HG02885 (cell line): ENCODE measurements at regions not wholly inside any gene's neighbourhood (a gene's known extent, or its start where the extent isn't known, plus 50 kb on each side); places are given as distances from the start of the nearest gene placed in this dataset.

Experiments used
- ATAC-seq: cut with Tn5 transposase; IDR thresholded peaks from one replicate; pipeline ENCODE4 v1.9.1; 2021; ENCODE audit warnings: mild to moderate bottlenecking; ENCODE audit not compliant: unreplicated experiment, poor library complexity

DNA sequence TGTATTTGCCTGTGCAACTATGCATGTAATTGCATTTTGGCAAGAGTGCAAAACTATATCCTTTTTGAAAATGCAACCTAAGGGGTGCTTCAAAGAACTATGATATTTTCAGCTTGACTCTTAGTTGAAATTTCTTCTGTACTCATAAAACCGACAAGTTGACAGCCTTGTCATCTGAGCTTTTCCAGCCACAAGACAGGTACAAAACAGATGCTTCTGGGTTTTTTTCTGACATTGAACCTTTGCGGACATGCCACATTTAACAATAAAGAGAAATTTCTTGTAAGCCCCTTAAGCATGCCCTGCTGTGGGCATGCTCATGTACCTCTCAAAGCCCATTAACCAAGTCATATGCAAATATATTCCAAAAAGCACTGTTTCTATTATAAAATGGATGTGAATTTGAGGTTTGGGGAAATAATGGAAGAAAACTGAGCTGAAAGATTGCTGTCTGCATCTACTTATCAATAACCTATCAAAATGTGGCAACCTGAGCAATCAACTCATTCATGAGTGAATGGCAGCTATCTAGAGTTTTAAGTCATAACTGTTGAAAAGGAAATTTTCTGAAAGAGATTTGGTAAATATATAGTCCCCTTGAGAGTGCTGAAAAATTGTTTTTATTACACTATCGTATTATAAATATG lies 1117.0 kb upstream of the LRRTM3 start:
- ATAC-seq, result no peak

DNA sequence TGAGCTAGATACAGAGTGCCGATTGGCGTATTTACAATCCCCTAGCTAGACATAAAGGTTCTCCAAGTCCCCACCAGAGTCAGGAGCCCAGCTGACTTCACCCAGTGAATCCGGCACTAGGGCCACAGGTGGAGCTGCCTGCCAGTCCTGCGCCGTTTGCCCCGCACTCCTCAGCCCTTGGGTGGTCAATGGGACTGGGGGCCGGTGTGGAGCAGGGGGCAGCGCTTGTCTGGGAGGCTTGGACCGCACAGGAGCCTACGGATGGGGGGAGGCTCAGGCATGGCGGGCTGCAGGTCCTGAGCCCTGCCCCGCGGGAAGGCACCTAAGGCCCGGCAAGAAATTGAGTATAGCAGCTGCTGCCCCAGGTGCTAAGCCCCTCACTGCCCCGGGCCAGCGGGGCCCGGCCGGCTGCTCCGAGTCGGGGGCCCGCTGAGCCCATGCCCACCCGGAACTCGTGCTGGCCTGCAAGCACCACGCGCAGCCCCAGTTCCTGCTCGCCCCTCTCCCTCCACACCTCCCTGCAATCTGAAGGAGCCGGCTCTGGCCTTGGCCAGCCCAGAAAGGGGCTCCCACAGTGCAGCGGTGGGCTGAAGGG lies 1113.8 kb upstream of the LRRTM3 start:
- ATAC-seq, result no peak

- ATAC-seq, result no peak
Measured at GRCh38 chr10:65816536-65816935, 1109.3 kb upstream of the LRRTM3 start.

DNA sequence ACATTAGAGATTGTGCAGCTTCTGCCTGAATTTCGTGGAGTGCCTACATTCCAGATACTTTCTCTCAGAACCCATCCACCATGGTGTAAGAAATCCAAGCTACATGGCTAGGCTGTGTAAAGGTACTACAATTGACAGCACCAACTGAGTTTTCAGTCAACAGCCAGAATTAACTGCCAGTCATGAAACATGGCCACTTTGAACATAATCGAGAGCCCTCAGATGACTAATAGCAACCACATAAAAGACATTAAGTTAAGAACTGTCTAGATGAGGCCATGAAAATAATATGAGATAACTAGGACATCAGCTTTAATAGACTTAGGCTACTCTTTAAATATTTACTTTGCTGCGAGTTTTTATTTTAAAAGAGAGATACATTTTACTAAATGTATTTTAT lies 1106.8 kb upstream of the LRRTM3 start:
- ATAC-seq, result no peak

DNA sequence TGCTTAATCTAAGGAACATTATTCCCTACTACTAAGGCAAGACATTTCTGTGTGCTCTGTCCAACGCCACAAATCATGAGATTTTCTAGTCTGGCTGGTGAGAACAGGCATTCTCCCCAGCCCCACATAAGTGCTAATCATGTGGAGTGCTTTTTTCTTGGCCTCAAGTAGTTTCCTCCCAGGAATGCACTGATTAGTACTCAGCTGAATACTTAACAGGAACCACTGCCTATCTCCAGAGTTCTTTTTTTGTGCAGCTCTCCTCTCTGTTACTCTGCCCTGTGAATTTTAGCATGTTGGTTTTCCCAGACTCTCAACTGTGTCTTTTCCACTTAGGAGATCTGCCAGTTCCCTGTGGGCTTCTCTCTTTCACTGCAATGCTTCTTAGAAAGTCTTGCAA lies 1098.5 kb upstream of the LRRTM3 start:
- no peak for ATAC-seq

DNA sequence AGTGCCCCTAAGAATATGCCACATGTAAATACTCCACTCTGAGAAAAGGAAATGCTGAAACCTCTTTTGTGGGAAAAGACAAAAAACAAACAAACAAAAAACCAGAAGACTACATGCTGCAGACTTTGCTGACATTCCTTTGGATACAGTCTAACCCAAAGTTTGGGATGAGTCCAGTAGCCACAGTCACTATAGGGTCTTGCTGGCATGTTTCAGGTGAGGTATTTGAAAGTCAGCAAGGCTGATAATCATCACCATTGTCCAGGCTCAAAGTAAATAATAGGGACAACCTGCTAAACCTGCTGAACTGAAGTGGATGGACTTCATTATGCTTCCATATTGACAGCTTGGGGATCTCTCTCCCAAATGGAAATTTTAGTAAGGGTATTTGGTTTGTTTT lies 1087.0 kb upstream of the LRRTM3 start:
- ATAC-seq, result no peak

DNA sequence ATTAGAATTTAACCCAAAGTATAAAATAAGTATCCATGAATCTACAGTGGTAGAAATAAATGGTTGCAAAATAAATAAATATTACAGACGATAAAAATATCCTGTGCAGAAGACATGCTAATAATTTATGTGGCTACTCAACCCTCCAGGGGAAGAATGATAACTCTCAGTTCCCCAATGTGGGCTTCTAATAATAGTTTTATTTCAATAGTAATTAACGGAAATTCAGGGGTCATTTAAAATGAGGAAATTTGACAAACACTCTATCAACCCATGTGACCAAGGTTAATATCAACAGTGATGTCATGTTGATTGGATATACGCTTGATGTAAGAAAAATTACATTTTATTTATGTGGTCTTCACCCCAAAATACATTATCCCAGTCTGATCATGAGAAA lies 1082.6 kb upstream of the LRRTM3 start:
- no peak for ATAC-seq

GRCh38 chr10:65845916-65846315 lies 1079.9 kb upstream of the LRRTM3 start:
- ATAC-seq, result no peak

DNA sequence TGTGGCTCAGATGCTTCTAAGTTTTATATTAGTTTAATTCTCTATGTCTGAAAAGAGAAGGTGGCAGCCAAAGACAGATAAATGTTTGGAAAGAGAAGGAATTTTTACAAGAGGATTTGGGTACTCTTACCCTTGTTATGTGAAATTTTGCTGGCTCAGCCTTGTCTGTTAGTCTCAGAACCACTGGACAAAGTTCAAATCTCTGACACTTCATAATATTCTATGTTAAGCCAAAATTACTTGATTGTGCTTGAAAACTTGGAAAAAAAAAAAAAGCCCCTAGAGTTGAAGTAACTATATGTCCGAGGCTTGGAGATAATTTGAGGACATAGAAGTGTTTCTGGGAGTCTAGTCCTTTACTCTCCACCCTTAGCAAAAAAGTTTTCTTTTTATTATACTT lies 1079.3 kb upstream of the LRRTM3 start:
- ATAC-seq, result no peak

GRCh38 chr10:65846949-65847348 lies 1078.9 kb upstream of the LRRTM3 start:
- ATAC-seq, result no peak

- ATAC-seq, result no peak
Measured at GRCh38 chr10:65847436-65848230, 1078.2 kb upstream of the LRRTM3 start.

DNA sequence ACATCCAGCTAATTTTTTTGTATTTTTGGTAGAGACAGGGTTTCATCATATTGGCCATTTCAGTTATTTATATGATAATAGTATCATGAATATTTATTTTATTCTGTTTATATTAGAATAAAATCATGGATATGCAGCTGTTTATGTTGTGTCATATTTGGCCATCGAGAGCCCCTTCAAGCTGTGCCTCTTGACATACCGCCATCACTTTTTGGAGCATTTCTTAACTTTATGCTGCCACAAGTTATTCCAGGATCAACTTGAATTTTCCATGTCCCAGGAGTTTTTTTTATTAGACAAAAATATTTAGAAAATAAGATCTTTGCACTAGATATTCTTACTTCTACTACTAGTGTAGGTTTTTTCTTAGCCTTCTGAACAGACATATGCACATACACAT lies 1067.0 kb upstream of the LRRTM3 start:
- ATAC-seq, result no peak

DNA sequence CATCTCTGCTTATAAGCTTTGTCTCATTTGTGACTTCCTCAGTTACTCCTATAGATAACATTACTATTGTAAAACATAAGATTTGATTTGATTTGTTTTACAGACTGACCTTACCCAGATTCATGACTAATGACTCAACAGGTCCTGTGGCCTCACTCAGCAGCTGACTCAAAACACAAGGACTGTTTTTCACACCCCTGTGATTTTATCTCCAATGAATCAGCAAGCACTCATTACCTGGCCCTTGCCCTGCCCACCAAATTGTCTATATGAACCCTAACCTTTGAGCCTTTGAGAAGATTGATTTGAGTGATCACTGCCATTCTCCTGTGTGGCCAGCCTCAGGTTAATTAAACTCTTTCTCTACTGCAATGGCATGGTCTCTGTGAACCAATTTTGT lies 1064.6 kb upstream of the LRRTM3 start:
- peak; percentile 86 for ATAC-seq
